H1 (cell line): ENCODE measurements at regions not wholly inside any gene's neighbourhood (a gene's known extent, or its start where the extent isn't known, plus 50 kb on each side); places are given as distances from the start of the nearest gene placed in this dataset.

Source experiments
- BRCA1 ChIP-seq: IDR thresholded peaks from 2 replicates; pipeline ENCODE4 v1.6.1; 2012; ENCODE audit warnings: low read depth, low read length, improper control_type of control experiment
- CBX5 ChIP-seq: fragments of 300-800, 300-1000 bp; sonication (generic); IDR thresholded peaks from 2 replicates; pipeline ENCODE4 v1.7.1; 2016; ENCODE audit warnings: antibody characterized with exemption, low read length, low read depth
- CHD7 ChIP-seq: fragments of 300-600 bp; sonication (generic); IDR thresholded peaks from 2 replicates; pipeline ENCODE4 v1.7.1; 2012; ENCODE audit warnings: low read length, moderate library complexity, mild to moderate bottlenecking, inconsistent platforms; ENCODE audit not compliant: insufficient replicate concordance
- CTBP2 ChIP-seq: IDR thresholded peaks from 2 replicates; pipeline ENCODE4 v1.7.0; 2011; ENCODE audit warnings: borderline replicate concordance, mild to moderate bottlenecking, moderate library complexity, mixed read lengths, low read length; ENCODE audit not compliant: insufficient read depth, insufficient read length
- EZH2 ChIP-seq: fragments of 200-600 bp; sonication (generic); IDR thresholded peaks from 2 replicates; pipeline ENCODE4 v1.7.1; 2012; ENCODE audit warnings: low read depth, mild to moderate bottlenecking, moderate library complexity, low read length, inconsistent platforms; ENCODE audit not compliant: severe bottlenecking
- HDAC6 ChIP-seq: IDR thresholded peaks from one replicate; pipeline ENCODE4 v1.7.1; 2012; ENCODE audit warnings: low read depth, mild to moderate bottlenecking, inconsistent platforms, low read length, moderate library complexity
- KDM4A ChIP-seq: IDR thresholded peaks from one replicate; pipeline ENCODE4 v1.7.1; 2012; ENCODE audit warnings: low read depth, mild to moderate bottlenecking, moderate library complexity, low read length, inconsistent platforms; ENCODE audit not compliant: severe bottlenecking
- MAX ChIP-seq: IDR thresholded peaks from 2 replicates; pipeline ENCODE4 v1.6.1; 2012; ENCODE audit warnings: inconsistent platforms
- NANOG ChIP-seq: IDR thresholded peaks from 2 replicates; pipeline ENCODE4 v1.6.1; 2011; ENCODE audit warnings: low read length, low read depth, mild to moderate bottlenecking, inconsistent platforms; ENCODE audit not compliant: insufficient read depth, poor library complexity, severe bottlenecking
- RXRA ChIP-seq: IDR thresholded peaks from 2 replicates; pipeline ENCODE4 v1.6.1; 2011; ENCODE audit warnings: low read depth, mild to moderate bottlenecking, low read length, moderate library complexity; ENCODE audit not compliant: insufficient read depth
- TBP ChIP-seq: IDR thresholded peaks from 2 replicates; pipeline ENCODE4 v1.6.1; 2011; ENCODE audit warnings: low read depth, low read length, improper control_type of control experiment
- TCF12 ChIP-seq: IDR thresholded peaks from 2 replicates; pipeline ENCODE4 v1.6.1; 2011; ENCODE audit warnings: low read depth, mild to moderate bottlenecking, low read length

DNA sequence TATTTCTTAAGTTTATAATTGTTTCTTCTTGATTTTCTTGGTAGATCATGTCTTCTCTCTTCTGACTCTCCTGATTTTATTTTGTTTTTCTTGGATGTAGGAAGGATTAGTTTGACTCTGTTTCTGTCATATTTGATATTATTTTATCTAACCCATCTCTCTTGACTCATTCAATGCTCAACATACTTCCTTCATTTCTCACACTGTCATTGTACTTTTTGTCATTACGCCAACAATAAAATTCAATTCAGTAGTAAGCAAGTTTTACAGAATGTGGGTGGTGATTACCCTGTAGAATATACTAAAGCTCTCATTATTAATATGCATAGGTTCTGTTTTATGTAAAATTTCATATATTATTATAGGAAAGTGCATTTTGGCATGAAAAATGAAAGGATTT, 1303.0 kb upstream of the AGA start (continued):
- TF ChIP-seq CHD7, result no peak
- TF ChIP-seq KDM4A, result no peak
- no peak for TF ChIP-seq EZH2
- TF ChIP-seq HDAC6, result no peak
- no peak for TF ChIP-seq TBP
- no peak for TF ChIP-seq MAX
- TF ChIP-seq TCF12, result no peak
- TF ChIP-seq CTBP2, result no peak
- no peak for TF ChIP-seq BRCA1
- TF ChIP-seq RXRA, result no peak
- TF ChIP-seq NANOG, result no peak
- no peak for TF ChIP-seq CBX5
